ENCODE measurements at regions not wholly inside any gene's neighbourhood (a gene's known extent, or its start where the extent isn't known, plus 50 kb on each side); places are given as distances from the start of the nearest gene placed in this dataset.

DNA sequence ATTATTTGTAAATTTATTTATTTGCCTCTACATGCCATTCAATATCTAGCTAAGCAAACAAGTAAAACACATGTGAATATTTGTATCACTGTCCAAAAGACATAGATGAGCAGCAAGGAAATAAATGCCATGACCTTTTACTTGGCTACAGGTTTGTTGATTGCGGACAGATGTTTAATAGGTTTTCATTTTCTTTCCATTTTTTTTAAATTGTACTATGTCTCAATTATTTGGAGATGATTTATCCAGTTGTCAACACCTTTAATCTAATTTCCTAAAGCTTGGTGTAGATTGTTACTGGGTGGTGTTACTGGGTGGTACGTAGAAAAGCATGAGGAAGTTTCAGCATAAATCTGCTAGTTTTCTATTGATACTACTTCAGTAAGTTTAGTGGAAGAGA lies 560.6 kb upstream of the SPRY2 start:
- TF ChIP-seq CTCF (IDR thresholded peaks at IDR 0.05) (no peak), POLR2A (IDR thresholded peaks at IDR 0.05) (no peak)
